ENCODE measurements at regions not wholly inside any gene's neighbourhood (a gene's known extent, or its start where the extent isn't known, plus 50 kb on each side); places are given as distances from the start of the nearest gene placed in this dataset.

DNA sequence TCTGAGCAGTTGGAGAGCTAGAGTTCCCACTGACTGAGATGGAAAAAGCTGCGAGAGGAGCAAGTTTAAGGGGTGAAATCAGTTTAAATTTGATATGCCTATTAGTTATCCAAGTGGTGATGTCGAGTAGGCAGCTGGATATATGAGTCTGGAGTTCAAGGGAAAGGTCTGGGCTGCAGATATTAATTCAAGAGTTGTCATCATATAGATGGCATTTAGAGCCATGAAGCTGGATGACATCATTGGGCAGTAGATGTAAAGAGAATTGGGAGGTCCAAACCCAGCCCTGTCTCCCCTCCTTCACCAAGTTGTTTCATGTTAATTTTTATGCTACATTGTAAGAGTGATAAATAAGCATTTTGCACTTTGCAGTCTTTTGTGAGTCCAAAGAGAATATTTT lies 898.1 kb downstream of the GALC start:
- Mint-ChIP-seq H3K4me3 (no peak overlapping the region), H3K27ac (no peak overlapping the region), H3K36me3 (ENCODE audit: low read depth) (no peaks in the 10 kb centered on the region), H3K4me1 (ENCODE audit: low read depth) (no peaks in the 10 kb centered on the region), H3K27me3 (no peaks in the 10 kb centered on the region), H3K9me3 (peaks cover 8% of the 10 kb centered on the region)
- no peak for ATAC-seq (ENCODE audit: poor library complexity)
- TF ChIP-seq, protein P1, sequence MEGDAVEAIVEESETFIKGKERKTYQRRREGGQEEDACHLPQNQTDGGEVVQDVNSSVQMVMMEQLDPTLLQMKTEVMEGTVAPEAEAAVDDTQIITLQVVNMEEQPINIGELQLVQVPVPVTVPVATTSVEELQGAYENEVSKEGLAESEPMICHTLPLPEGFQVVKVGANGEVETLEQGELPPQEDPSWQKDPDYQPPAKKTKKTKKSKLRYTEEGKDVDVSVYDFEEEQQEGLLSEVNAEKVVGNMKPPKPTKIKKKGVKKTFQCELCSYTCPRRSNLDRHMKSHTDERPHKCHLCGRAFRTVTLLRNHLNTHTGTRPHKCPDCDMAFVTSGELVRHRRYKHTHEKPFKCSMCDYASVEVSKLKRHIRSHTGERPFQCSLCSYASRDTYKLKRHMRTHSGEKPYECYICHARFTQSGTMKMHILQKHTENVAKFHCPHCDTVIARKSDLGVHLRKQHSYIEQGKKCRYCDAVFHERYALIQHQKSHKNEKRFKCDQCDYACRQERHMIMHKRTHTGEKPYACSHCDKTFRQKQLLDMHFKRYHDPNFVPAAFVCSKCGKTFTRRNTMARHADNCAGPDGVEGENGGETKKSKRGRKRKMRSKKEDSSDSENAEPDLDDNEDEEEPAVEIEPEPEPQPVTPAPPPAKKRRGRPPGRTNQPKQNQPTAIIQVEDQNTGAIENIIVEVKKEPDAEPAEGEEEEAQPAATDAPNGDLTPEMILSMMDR (IDR thresholded peaks at IDR 0.05) = no peak
- Histone ChIP-seq H3K9me3 (ENCODE audit: control insufficient read depth in 1 of 2, insufficient read depth in 1 of 2, low read length in 2 of 2) (peaks cover 0 to 4% of the 10 kb centered on the region in 2 experiments), H3K36me3 (ENCODE audit: insufficient read depth, low read length) (no peaks in the 10 kb centered on the region), H3K4me1 (ENCODE audit: insufficient read depth, low read length) (no peaks in the 10 kb centered on the region), H3K4me3 (ENCODE audit: low read length) (no peak overlapping the region), H3K27ac (ENCODE audit: low read depth in 1 of 2, low read length in 2 of 2) (no peak overlapping the region), H3K27me3 (ENCODE audit: control insufficient read depth in 1 of 2, insufficient read depth in 2 of 2, low read length in 2 of 2) (no peaks in the 10 kb centered on the region)
- intact Hi-C loops (cut with DNase I, micrococcal nuclease) = no loop called here
- ChIA-PET CTCF (no interaction called here), POLR2A (no interaction called here)
- DNase-seq = no peak

DNA sequence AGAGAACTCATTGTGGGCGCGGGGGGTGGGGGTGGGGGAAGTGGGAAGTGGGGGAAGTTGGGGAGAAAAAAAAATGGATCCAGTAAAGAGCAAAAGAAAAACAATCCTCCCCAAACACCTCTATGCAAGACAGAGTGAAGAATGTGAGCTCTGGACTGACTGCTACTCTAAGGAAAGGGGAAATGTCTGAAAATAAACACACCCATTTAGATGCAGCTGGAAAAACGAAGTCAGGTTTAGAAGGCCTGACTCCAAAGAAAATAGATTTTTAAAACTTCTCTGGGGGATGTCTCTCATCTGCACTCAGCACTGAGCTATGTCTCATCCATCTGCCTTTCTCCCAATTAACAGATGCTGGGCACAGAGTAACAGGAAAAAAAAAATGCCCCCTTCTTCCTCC lies 904.4 kb downstream of the GALC start:
- no peak for ATAC-seq (ENCODE audit: poor library complexity)
- no peaks in the 10 kb centered on the region for H3K4me1 Mint-ChIP-seq (ENCODE audit: low read depth)
- Histone ChIP-seq H3K4me1 (ENCODE audit: insufficient read depth, low read length) (no peaks in the 10 kb centered on the region), H3K9me3 (ENCODE audit: control insufficient read depth in 1 of 2, insufficient read depth in 1 of 2, low read length in 2 of 2) (peaks cover 0 to 5% of the 10 kb centered on the region in 2 experiments), H3K27ac (ENCODE audit: low read depth in 1 of 2, low read length in 2 of 2) (no peak overlapping the region), H3K36me3 (ENCODE audit: insufficient read depth, low read length) (no peaks in the 10 kb centered on the region), H3K27me3 (ENCODE audit: control insufficient read depth in 1 of 2, insufficient read depth in 2 of 2, low read length in 2 of 2) (no peaks in the 10 kb centered on the region), H3K4me3 (ENCODE audit: low read length) (no peak overlapping the region)
- DNase-seq = no peak
- intact Hi-C loops (cut with DNase I, micrococcal nuclease) = no loop called here
- ChIA-PET POLR2A (no interaction called here), CTCF (no interaction called here)
- H3K4me3 Mint-ChIP-seq = no peak overlapping the region
- no peaks in the 10 kb centered on the region for H3K36me3 Mint-ChIP-seq (ENCODE audit: low read depth)
- peaks cover 5% of the 10 kb centered on the region for H3K9me3 Mint-ChIP-seq
- H3K27ac Mint-ChIP-seq = no peak overlapping the region
- TF ChIP-seq, protein P1 (IDR thresholded peaks at IDR 0.05) = no peak
- H3K27me3 Mint-ChIP-seq = no peaks in the 10 kb centered on the region

DNA sequence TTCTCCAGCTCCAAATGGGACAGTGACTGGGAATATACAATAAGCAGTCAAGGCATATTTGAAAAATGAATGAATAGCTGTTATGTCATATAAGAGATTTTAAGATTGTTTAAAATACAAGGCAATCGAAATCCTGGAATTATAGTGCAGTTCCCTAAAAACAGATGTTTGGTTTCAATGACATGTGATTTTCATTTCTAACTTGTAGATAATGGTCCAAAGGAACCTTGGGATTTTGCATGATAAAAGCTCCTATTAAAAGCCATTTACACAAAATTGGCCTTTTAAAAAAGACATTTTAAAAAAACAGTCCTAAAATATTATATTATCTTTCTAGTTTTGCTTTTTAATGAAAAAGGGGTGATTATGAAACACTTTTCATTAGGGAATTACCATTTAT lies 905.1 kb downstream of the GALC start:
- CTCF ChIA-PET = no interaction called here
- H3K27ac ChIP-seq (ENCODE audit: low read depth in 1 of 2, low read length in 2 of 2) = no peak overlapping the region
- Mint-ChIP-seq H3K4me1 (ENCODE audit: low read depth) (no peaks in the 10 kb centered on the region), H3K27ac (no peak overlapping the region), H3K9me3 (peaks cover 3% of the 10 kb centered on the region), H3K4me3 (no peak overlapping the region), H3K27me3 (no peaks in the 10 kb centered on the region), H3K36me3 (ENCODE audit: low read depth) (no peaks in the 10 kb centered on the region)
- no peaks in the 10 kb centered on the region for H3K27me3 ChIP-seq (ENCODE audit: control insufficient read depth in 1 of 2, insufficient read depth in 2 of 2, low read length in 2 of 2)
- H3K9me3 ChIP-seq (ENCODE audit: control insufficient read depth in 1 of 2, insufficient read depth in 1 of 2, low read length in 2 of 2) = peaks cover 0 to 5% of the 10 kb centered on the region in 2 experiments
- TF ChIP-seq, protein P1 (IDR thresholded peaks at IDR 0.05) = no peak
- intact Hi-C loops (cut with DNase I, micrococcal nuclease) = no loop called here
- no peaks in the 10 kb centered on the region for H3K36me3 ChIP-seq (ENCODE audit: insufficient read depth, low read length)
- H3K4me1 ChIP-seq (ENCODE audit: insufficient read depth, low read length) = no peaks in the 10 kb centered on the region
- H3K4me3 ChIP-seq (ENCODE audit: low read length) = no peak overlapping the region
- DNase-seq (no peak), ATAC-seq (ENCODE audit: poor library complexity) (no peak)
- POLR2A ChIA-PET = no interaction called here
